Right ventricle myocardium superior (tissue), 1 donor: ENCODE measurements at regions not wholly inside any gene's neighbourhood (a gene's known extent, or its start where the extent isn't known, plus 50 kb on each side); places are given as distances from the start of the nearest gene placed in this dataset.

Experiments
- ATAC-seq: fragments of 200-7000 bp; cut with Tn5 transposase; one replicate; pipeline ENCODE4 v1.9.1; 2020; ENCODE audit warnings: mild to moderate bottlenecking; ENCODE audit not compliant: poor library complexity
- DNase-seq: peaks from one replicate; pipeline ENCODE4 v3.0.0-alpha.2; 2020
- intact Hi-C: fragments of 100-400 bp; cut with DNase I; formaldehyde crosslinking; loops from one replicate; pipeline ENCODE4 v1.11.2; 2022
- donor health status: DM: no; HTN: yes; CAD: no; lungs with severe emphysema.

GRCh38 chr14:39762576-39763401 lies 330.6 kb upstream of the FBXO33 start:
- ATAC-seq (no peak), DNase-seq (no peak)
- intact Hi-C loops, result no loop called here

DNA sequence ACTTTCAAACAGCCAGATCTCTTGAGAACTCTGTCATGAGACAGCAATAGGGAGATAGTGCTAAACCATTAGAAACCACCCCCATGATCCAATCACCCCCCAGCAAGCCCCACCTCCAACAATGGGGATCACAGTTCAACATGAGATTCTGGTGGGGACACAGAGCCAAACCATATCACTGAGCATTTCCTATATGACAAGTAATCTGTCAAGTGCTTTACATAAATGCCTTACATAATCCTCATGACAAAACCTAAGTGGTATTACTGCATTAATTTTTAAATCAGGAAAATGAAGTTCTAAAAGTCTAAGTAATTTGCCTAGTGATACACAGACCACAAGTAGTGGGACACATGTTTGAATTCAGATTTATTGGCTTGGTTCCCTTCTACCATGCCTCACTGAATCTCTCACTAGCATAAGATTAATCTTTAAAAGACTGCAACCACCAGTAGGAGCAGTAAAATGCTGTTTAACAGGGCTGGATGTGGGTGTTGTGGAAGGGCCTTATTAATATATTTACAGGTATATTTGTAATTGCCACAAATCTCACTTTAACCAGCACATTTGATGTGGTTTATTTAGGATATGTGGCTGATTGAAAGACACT lies 323.1 kb upstream of the FBXO33 start:
- DNase-seq, result no peak
- intact Hi-C loops, result no loop called here
- ATAC-seq, result no peak

GRCh38 chr14:39740454-39740853 lies 308.2 kb upstream of the FBXO33 start:
- DNase-seq, result no peak
- no peak for ATAC-seq
- intact Hi-C loops, result no loop called here

DNA sequence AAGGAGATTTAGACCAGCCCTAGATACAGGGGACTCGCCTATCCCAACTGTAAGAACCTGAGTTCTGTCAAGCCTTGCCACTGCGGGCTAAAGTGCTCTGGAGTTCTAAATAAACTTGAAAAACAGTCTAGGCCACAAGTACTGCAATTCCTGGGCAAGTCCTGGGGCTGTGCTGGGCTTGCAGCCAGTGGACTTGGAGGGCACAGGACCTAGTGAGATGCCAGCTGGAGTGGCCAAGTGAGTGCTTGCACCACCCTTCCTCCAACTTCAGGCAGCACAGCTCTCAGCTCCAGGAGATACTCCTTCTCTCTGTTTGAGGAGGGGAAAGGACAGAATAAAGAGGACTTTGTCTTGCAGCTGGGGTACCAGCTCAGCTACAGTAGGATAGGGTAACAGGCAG lies 307.6 kb upstream of the FBXO33 start:
- peak; percentile 98 for ATAC-seq
- peak; percentile 76 for DNase-seq
- intact Hi-C loops, result no loop called here

GRCh38 chr14:39734306-39734705 lies 302.1 kb upstream of the FBXO33 start:
- no peak for DNase-seq
- intact Hi-C loops, result no loop called here
- no peak for ATAC-seq

DNA sequence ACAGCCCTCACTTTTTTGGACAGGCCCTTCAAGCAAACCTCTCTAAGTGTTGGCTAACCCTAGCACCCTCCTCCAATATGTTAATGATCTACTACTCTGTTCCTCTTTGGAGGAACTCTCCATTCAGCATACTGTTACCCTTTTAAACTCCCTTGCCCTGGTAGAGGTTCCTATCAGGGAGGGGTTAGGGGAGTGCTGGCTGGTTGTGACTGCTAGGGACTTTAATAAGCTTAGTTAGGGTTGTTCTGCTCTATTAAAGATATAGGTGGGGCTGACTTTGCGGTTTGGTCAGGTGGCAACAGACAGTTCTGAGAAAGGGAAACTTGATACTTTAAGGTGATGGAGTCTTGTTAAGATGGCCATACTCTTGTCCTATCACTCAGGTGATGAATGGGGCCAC lies 301.5 kb upstream of the FBXO33 start:
- intact Hi-C loops, result no loop called here
- DNase-seq, result no peak
- ATAC-seq, result no peak

- intact Hi-C loops, result no loop called here
- DNase-seq, result no peak
- ATAC-seq, result no peak
Observed at GRCh38 chr14:39731912-39732311, 299.7 kb upstream of the FBXO33 start.

DNA sequence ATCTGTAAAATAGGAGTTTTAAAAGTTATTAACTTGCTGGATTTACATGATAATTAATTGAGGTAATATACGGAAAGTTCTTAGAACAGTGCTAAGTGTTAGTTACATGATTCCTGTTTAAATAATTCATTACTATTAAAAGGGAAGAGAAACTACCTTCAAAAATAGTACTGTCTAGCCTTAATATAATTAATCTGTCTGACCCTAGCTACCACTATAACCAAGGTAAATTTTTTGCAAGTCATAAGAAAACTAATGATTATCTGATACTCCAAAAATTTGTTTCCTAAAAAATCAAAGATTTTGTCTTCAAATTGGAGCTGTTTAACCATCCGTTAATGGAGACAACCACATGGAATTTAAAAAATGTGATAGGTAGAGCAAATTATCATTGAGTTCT lies 294.3 kb upstream of the FBXO33 start:
- intact Hi-C loops, result no loop called here
- ATAC-seq (no peak), DNase-seq (no peak)

- DNase-seq (no peak), ATAC-seq (no peak)
- intact Hi-C loops, result no loop called here
Observed at GRCh38 chr14:39722547-39723273, 290.5 kb upstream of the FBXO33 start.

- ATAC-seq (no peak), DNase-seq (no peak)
- intact Hi-C loops, result no loop called here
Observed at GRCh38 chr14:39716987-39717570, 284.8 kb upstream of the FBXO33 start.

DNA sequence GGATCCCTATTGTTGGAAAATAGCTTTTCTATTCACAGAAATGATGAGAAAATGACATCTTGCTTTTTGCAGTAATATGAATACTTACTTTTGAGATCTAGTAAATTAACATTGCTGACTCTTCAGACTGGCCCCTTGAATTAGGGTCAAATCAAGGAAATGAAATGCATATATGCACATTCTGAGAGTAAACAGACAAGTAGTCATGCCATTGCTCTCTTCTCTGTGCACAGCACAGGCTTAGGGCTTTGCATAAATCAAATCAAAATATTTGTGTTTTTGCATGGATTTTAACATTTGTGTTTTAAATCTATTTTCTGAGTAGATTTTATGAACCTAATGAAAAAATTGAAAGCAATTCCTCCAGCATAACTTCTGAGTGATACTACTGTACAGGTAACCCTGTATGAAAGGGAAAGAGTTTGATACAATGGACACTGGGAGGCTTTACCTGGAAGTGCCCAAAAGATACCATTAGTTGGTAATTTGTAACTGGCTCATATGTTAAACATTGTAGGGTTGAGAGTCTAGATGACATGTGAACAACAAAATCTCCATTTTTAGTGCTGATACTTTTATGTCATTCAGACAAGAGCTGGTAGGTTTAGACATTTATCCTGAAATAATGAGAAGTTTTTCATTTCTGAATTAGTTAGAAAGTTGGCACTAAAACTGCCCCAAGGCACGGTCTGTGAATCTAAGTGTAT lies 280.2 kb upstream of the FBXO33 start:
- intact Hi-C loops, result no loop called here
- no peak for ATAC-seq
- no peak for DNase-seq

GRCh38 chr14:39704594-39704993 lies 272.4 kb upstream of the FBXO33 start:
- no peak for ATAC-seq
- DNase-seq, result no peak
- intact Hi-C loops, result no loop called here

DNA sequence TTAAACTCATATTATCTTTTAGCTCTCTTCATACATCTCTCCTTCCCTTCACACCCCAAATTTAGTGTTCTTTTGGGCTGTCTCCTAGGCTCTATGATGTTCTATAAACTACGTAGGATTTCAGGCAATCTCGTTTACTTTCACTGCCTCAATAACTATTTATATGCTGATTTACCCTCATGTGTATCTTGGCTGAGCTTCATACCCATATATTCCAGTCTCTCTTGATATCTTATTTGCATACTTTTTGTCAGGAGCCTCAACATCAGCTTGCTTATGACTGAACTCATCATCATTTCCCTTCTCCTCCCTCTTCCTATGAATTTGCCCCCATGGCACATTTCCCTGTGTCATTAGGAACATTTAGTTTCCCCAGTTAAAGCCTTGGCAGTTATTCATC lies 262.1 kb upstream of the FBXO33 start:
- intact Hi-C loops, result no loop called here
- DNase-seq (no peak), ATAC-seq (no peak)

DNA sequence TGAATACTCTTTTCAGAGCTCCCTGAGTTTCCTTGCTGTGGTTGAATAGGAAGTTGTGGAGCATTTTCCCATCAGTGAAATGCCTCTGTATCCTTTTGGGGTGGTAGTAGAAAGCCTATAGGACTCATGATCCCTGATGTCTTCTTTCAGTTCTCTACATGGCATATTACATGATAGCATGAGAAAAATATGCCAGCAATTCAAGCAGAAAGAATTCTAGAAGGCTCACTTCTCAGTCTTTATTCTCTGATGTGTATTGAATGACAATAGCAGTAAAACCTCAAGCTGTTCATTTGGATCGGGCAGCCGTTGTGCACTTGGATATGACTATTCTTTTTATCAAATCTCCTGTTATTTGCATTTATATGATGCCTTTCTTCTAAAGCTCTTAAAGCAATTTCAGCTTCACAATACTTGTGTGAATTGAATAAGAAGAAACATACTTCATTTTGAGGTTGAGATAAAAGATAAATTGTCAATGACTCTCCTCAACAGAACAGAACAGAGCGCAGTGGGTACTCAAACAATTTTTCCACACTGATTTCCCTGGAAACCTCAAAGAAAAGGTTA lies 251.5 kb upstream of the FBXO33 start:
- ATAC-seq, result no peak
- DNase-seq, result no peak
- intact Hi-C loops, result no loop called here

DNA sequence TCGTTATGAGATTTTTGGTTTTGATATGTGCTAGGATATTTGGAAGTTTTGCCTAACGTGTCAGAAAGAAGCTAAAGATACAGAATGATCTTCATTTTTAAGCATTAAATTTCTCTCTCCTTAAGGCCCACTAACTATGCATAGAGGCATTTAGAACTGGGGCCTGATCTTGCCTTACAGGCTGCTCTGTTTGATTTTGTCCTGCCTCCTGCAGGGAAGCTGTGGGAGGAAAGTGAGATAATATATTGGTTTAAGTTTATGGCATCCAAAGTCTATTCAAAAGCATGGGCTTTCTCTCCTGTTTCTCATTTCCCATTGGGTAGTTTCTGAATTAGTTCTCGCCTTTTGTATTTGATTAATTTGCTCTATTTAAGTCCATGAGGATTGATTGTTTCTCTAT lies 250.3 kb upstream of the FBXO33 start:
- intact Hi-C loops, result no loop called here
- ATAC-seq, result no peak
- DNase-seq, result no peak

- intact Hi-C loops, result no loop called here
- DNase-seq (no peak), ATAC-seq (no peak)
Observed at GRCh38 chr14:39681782-39682399, 249.7 kb upstream of the FBXO33 start.

- DNase-seq (no peak), ATAC-seq (no peak)
- intact Hi-C loops, result no loop called here
Observed at GRCh38 chr14:39680777-39681176, 248.5 kb upstream of the FBXO33 start.

- intact Hi-C loops, result no loop called here
- DNase-seq (no peak), ATAC-seq (no peak)
Observed at GRCh38 chr14:39673734-39674133, 241.5 kb upstream of the FBXO33 start.
